ENCODE measurements at regions not wholly inside any gene's neighbourhood (a gene's known extent, or its start where the extent isn't known, plus 50 kb on each side); places are given as distances from the start of the nearest gene placed in this dataset.

GRCh38 chr1:232732344-232732910 is 72.8 kb upstream of the MAP10 start:
- no peak for TF ChIP-seq CTCF (optimal IDR thresholded peaks at IDR 0.05 in 1 of 3, IDR thresholded peaks at IDR 0.05 in 1 of 3, conservative IDR thresholded peaks at IDR 0.05 in 1 of 3; ENCODE audit: extremely low read depth in 1 of 3, insufficient read depth in 2 of 3, low read length in 3 of 3)
- TF ChIP-seq EZH2 (IDR thresholded peaks at IDR 0.05; ENCODE audit: low read length), result no peak
